Neural cell (in vitro differentiated cells): ENCODE measurements at regions not wholly inside any gene's neighbourhood (a gene's known extent, or its start where the extent isn't known, plus 50 kb on each side); places are given as distances from the start of the nearest gene placed in this dataset.

ENCODE experiments used
- H2AFZ ChIP-seq: fragments of 200-600, 300-800 bp; sonication (generic), shearing (Covaris generic); 2 replicates; pipeline ENCODE4 v1.6.0; 2014; ENCODE audit warnings: low read depth, mild to moderate bottlenecking, antibody characterized with exemption, low read length, moderate library complexity
- H3F3A ChIP-seq: fragments of 200-600 bp; shearing (Covaris generic); 2 replicates; pipeline ENCODE4 v1.6.1; 2016; ENCODE audit warnings: mild to moderate bottlenecking, moderate library complexity, mixed read lengths, antibody characterized with exemption, low read length; ENCODE audit not compliant: insufficient read depth, poor library complexity, severe bottlenecking
- H3K27ac ChIP-seq: fragments of 200-600, 300-800 bp; sonication (generic), shearing (Covaris generic); 2 replicates; pipeline ENCODE4 v1.5.1; 2014; ENCODE audit warnings: mild to moderate bottlenecking, low read length, moderate library complexity
- H3K27me3 ChIP-seq: fragments of 300-800, 200-600 bp; sonication (generic), shearing (Covaris generic); 2 replicates; pipeline ENCODE4 v1.6.0; 2014; ENCODE audit warnings: mild to moderate bottlenecking, low read depth, low read length, moderate library complexity; ENCODE audit not compliant: insufficient read depth
- H3K36me3 ChIP-seq: fragments of 300-800, 200-600 bp; sonication (generic), shearing (Covaris generic); 2 replicates; pipeline ENCODE4 v1.5.1; 2014; ENCODE audit warnings: mild to moderate bottlenecking, antibody characterized with exemption, low read length, moderate library complexity; ENCODE audit not compliant: insufficient read depth
- H3K4me2 ChIP-seq: fragments of 300-800, 200-600 bp; sonication (generic), shearing (Covaris generic); 2 replicates; pipeline ENCODE4 v1.6.0; 2014; ENCODE audit warnings: mild to moderate bottlenecking, low read length
- H3K4me3 ChIP-seq: fragments of 300-800, 200-600 bp; sonication (generic), shearing (Covaris generic); 2 replicates; pipeline ENCODE4 v1.5.1; 2014; ENCODE audit warnings: mild to moderate bottlenecking, low read length, moderate library complexity
- H3K79me2 ChIP-seq: fragments of 200-600 bp; shearing (Covaris generic); replicated peaks from 2 replicates; pipeline ENCODE4 v1.6.0; 2014; ENCODE audit warnings: mild to moderate bottlenecking, low read length, moderate library complexity; ENCODE audit not compliant: insufficient read depth
- H3K9ac ChIP-seq: fragments of 300-800, 200-600 bp; sonication (generic), shearing (Covaris generic); 2 replicates; pipeline ENCODE4 v1.6.1; 2016; ENCODE audit warnings: mild to moderate bottlenecking, low read length, mixed read lengths
- H3K9me2 ChIP-seq: fragments of 200-600 bp; shearing (Covaris generic); 2 replicates; pipeline ENCODE4 v1.6.1; 2016; ENCODE audit warnings: mild to moderate bottlenecking, low read length, mixed read lengths; ENCODE audit not compliant: insufficient read depth
- H3K9me3 ChIP-seq: fragments of 200-600, 300-800 bp; sonication (generic), shearing (Covaris generic); 2 replicates; pipeline ENCODE4 v1.6.1; 2016; ENCODE audit warnings: mild to moderate bottlenecking, mixed run types, low read length, moderate library complexity, mixed read lengths
- H4K20me1 ChIP-seq: fragments of 200-600 bp; shearing (Covaris generic); 2 replicates; pipeline ENCODE4 v1.6.1; 2016; ENCODE audit warnings: mild to moderate bottlenecking, mixed run types; ENCODE audit not compliant: insufficient read depth
- CTCF ChIP-seq: fragments of 450-650 bp; IDR thresholded peaks from 2 replicates; pipeline ENCODE4 v1.5.1; 2014; ENCODE audit warnings: antibody characterized with exemption, mild to moderate bottlenecking, moderate library complexity; ENCODE audit not compliant: poor library complexity, severe bottlenecking
- EP300 ChIP-seq: fragments of 450-650 bp; conservative IDR thresholded peaks from 2 replicates; pipeline ENCODE4 v1.6.1; 2014; ENCODE audit warnings: antibody characterized with exemption, mild to moderate bottlenecking, moderate library complexity; ENCODE audit not compliant: poor library complexity, severe bottlenecking
- EZH2 ChIP-seq: fragments of 200-600, 300-800 bp; shearing (Covaris generic), sonication (generic); IDR thresholded peaks from 2 replicates; pipeline ENCODE4 v1.6.1; 2014; ENCODE audit warnings: antibody characterized with exemption, low read length, borderline replicate concordance, mild to moderate bottlenecking; ENCODE audit not compliant: insufficient read depth, poor library complexity, severe bottlenecking
- MXI1 ChIP-seq: fragments of 450-650 bp; conservative IDR thresholded peaks from 2 replicates; pipeline ENCODE4 v1.6.1; 2014; ENCODE audit warnings: antibody characterized with exemption, mild to moderate bottlenecking; ENCODE audit not compliant: poor library complexity, severe bottlenecking
- POLR2AphosphoS5 ChIP-seq: IDR thresholded peaks from 2 replicates; pipeline ENCODE4 v1.6.1; 2012
- RAD21 ChIP-seq: fragments of 450-650 bp; conservative IDR thresholded peaks from 2 replicates; pipeline ENCODE4 v1.6.1; 2014; ENCODE audit warnings: antibody characterized with exemption, mild to moderate bottlenecking, moderate library complexity
- REST ChIP-seq: IDR thresholded peaks from 2 replicates; pipeline ENCODE4 v1.6.1; 2012; ENCODE audit warnings: borderline replicate concordance
- SMC3 ChIP-seq: fragments of 450-650 bp; conservative IDR thresholded peaks from 2 replicates; pipeline ENCODE4 v1.6.1; 2014; ENCODE audit warnings: antibody characterized with exemption, mild to moderate bottlenecking, moderate library complexity; ENCODE audit not compliant: poor library complexity
- TAF1 ChIP-seq: IDR thresholded peaks from 2 replicates; pipeline ENCODE4 v1.6.1; 2012; ENCODE audit warnings: low read depth

GRCh38 chr15:47158573-47158972, 558.7 kb upstream of the SEMA6D start:
- no peaks in the 10 kb centered on the region for H4K20me1 ChIP-seq
- no peaks in the 10 kb centered on the region for H3K27me3 ChIP-seq
- no peaks in the 10 kb centered on the region for H3K79me2 ChIP-seq
- H3F3A ChIP-seq, result no peaks in the 10 kb centered on the region
- no peak overlapping the region for H3K4me2 ChIP-seq
- no peak overlapping the region for H3K27ac ChIP-seq
- no peaks in the 10 kb centered on the region for H3K36me3 ChIP-seq
- H3K9me2 ChIP-seq, result no peaks in the 10 kb centered on the region
- H3K9me3 ChIP-seq, result no peaks in the 10 kb centered on the region
- TF ChIP-seq POLR2AphosphoS5 (no peak), RAD21 (no peak), MXI1 (no peak), SMC3 (no peak), TAF1 (no peak), EZH2 (no peak), CTCF (no peak), EP300 (no peak), REST (no peak)
- H2AFZ ChIP-seq, result no peak overlapping the region
- no peak overlapping the region for H3K9ac ChIP-seq
- H3K4me3 ChIP-seq, result no peak overlapping the region

- Histone ChIP-seq H4K20me1 (no peaks in the 10 kb centered on the region), H3K9me2 (no peaks in the 10 kb centered on the region), H3K27me3 (no peaks in the 10 kb centered on the region), H3K36me3 (no peaks in the 10 kb centered on the region), H3K4me2 (no peak overlapping the region), H3F3A (no peaks in the 10 kb centered on the region), H3K4me3 (no peak overlapping the region), H3K27ac (no peak overlapping the region), H2AFZ (no peak overlapping the region), H3K9ac (no peak overlapping the region), H3K79me2 (peaks cover 11% of the 10 kb centered on the region), H3K9me3 (no peaks in the 10 kb centered on the region)
- TF ChIP-seq SMC3, result no peak
- TF ChIP-seq TAF1, result no peak
- no peak for TF ChIP-seq POLR2AphosphoS5
- TF ChIP-seq MXI1, result no peak
- no peak for TF ChIP-seq CTCF
- no peak for TF ChIP-seq REST
- no peak for TF ChIP-seq EZH2
- no peak for TF ChIP-seq RAD21
Measured at GRCh38 chr15:47177177-47177576, 540.1 kb upstream of the SEMA6D start.
